ENCODE measurements at regions not wholly inside any gene's neighbourhood (a gene's known extent, or its start where the extent isn't known, plus 50 kb on each side); places are given as distances from the start of the nearest gene placed in this dataset.

DNA sequence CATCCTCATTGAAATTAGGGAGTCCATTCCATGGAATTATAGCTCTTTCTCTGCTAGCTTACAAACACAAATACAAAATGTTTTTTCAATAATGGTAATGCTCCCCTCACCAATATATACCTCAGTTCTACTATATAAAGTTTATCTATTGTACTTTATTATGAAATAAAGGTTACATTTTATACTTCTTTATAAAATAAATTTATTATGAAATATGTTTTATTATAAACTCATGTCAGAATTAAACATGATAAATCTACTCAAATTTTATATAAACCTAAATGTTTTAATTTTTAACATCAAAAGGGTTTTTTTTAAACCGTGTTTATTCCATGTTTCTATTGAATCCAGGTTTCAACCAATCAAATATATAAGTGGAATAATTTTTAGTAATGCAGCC, 646.1 kb upstream of the PCDH20 start:
- no peak overlapping the region for H3K4me2 ChIP-seq (ENCODE audit: insufficient read depth, low read length)
- H3K9ac ChIP-seq (replicated peaks; ENCODE audit: extremely low read depth, insufficient read depth, low read length) = no peak overlapping the region
- CTCF ChIA-PET = no interaction called here
- no peak overlapping the region for H2AFZ ChIP-seq (ENCODE audit: low read depth, low read length)
- H3K79me2 ChIP-seq (ENCODE audit: control insufficient read depth, insufficient read depth, low read length) = no peaks in the 10 kb centered on the region
- no peak for DNase-seq (ENCODE audit: low read depth, low spot score)
- no peaks in the 10 kb centered on the region for H3K9me3 ChIP-seq (replicated peaks; ENCODE audit: control insufficient read depth, insufficient read depth, low read length)
- no peak overlapping the region for H3K27ac ChIP-seq (ENCODE audit: insufficient read depth, low read depth, low read length)
- POLR2A ChIA-PET = no interaction called here
- H3K9me1 ChIP-seq (replicated peaks; ENCODE audit: control insufficient read depth, extremely low read depth, insufficient read depth, low read length) = no peaks in the 10 kb centered on the region
- dilution Hi-C loops (cut with MboI; ENCODE audit: extremely low pct_ligation_motif_present, low sequenced_read_pairs) (no loop called here), intact Hi-C loops (cut with micrococcal nuclease) (no loop called here)
- no peak for TF ChIP-seq POLR2A (IDR thresholded peaks at IDR 0.05; ENCODE audit: low read depth, low read length)
- no peak for TF ChIP-seq FOS (IDR thresholded peaks at IDR 0.05; ENCODE audit: borderline replicate concordance, insufficient read depth, low read length)
- TF ChIP-seq POLR2AphosphoS5 (IDR thresholded peaks at IDR 0.05; ENCODE audit: insufficient read depth, low read depth, low read length) = no peak
- TF ChIP-seq GATA2 (IDR thresholded peaks at IDR 0.05; ENCODE audit: insufficient read depth, insufficient read length, low read depth, low read length) = no peak
- TF ChIP-seq EZH2 (IDR thresholded peaks at IDR 0.05; ENCODE audit: borderline replicate concordance, low read depth, low read length, severe bottlenecking) = no peak
- TF ChIP-seq, protein P1, sequence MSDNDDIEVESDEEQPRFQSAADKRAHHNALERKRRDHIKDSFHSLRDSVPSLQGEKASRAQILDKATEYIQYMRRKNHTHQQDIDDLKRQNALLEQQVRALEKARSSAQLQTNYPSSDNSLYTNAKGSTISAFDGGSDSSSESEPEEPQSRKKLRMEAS (IDR thresholded peaks at IDR 0.05; ENCODE audit: insufficient read depth, insufficient read length) = no peak
- TF ChIP-seq MYC (IDR thresholded peaks at IDR 0.05; ENCODE audit: low read depth, low read length) = no peak
- TF ChIP-seq, protein P2, sequence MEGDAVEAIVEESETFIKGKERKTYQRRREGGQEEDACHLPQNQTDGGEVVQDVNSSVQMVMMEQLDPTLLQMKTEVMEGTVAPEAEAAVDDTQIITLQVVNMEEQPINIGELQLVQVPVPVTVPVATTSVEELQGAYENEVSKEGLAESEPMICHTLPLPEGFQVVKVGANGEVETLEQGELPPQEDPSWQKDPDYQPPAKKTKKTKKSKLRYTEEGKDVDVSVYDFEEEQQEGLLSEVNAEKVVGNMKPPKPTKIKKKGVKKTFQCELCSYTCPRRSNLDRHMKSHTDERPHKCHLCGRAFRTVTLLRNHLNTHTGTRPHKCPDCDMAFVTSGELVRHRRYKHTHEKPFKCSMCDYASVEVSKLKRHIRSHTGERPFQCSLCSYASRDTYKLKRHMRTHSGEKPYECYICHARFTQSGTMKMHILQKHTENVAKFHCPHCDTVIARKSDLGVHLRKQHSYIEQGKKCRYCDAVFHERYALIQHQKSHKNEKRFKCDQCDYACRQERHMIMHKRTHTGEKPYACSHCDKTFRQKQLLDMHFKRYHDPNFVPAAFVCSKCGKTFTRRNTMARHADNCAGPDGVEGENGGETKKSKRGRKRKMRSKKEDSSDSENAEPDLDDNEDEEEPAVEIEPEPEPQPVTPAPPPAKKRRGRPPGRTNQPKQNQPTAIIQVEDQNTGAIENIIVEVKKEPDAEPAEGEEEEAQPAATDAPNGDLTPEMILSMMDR (IDR thresholded peaks at IDR 0.05; ENCODE audit: extremely low read depth in 1 of 2, insufficient read depth in 1 of 2, low read depth in 1 of 2, low read length in 2 of 2) = no peak
- no peak for TF ChIP-seq JUN (IDR thresholded peaks at IDR 0.05; ENCODE audit: borderline replicate concordance, insufficient read depth, insufficient read length, low read depth)
- H3K4me1 ChIP-seq (ENCODE audit: control insufficient read depth, extremely low read depth, insufficient read depth, low read length) = no peaks in the 10 kb centered on the region
- FAIRE-seq = no peak
- H3K36me3 ChIP-seq (ENCODE audit: control insufficient read depth in 2 of 2, extremely low read depth in 1 of 2, insufficient read depth in 2 of 2, low read length in 2 of 2) = no peaks in the 10 kb centered on the region
- BruUV-seq (replicated peaks) = no TSS peak
- no peaks in the 10 kb centered on the region for H4K20me1 ChIP-seq (replicated peaks; ENCODE audit: control insufficient read depth, extremely low read depth, insufficient read depth, low read length)
- no peaks in the 10 kb centered on the region for H3K27me3 ChIP-seq (ENCODE audit: control insufficient read depth in 2 of 2, insufficient read depth in 2 of 2, low read length in 2 of 2)
- no peak overlapping the region for H3K4me3 ChIP-seq (replicated peaks in 1 of 3; ENCODE audit: insufficient read depth in 1 of 3, low read depth in 1 of 3, low read length in 3 of 3)

Data from endothelial cell of umbilical vein (primary cell).